GM23338 (cell line): ENCODE measurements at regions not wholly inside any gene's neighbourhood (a gene's known extent, or its start where the extent isn't known, plus 50 kb on each side); places are given as distances from the start of the nearest gene placed in this dataset.

Experiments
- CTCF ChIP-seq, 2 experiments: fragments of 200-600 bp in 1 of 2; sonication (generic) in 1 of 2; conservative IDR thresholded peaks; 2 replicates each; pipeline versions ENCODE4 v1.5.1 to v1.6.1; 2016 to 2017; ENCODE audit warnings: antibody characterized with exemption in 2 of 2, low read depth in 2 of 2, mild to moderate bottlenecking in 2 of 2, moderate library complexity in 1 of 2
- POLR2AphosphoS5 ChIP-seq: IDR thresholded peaks from 2 replicates; pipeline ENCODE4 v1.6.1; 2016; ENCODE audit warnings: antibody characterized with exemption, low read depth

GRCh38 chr13:50414640-50415039 is 399.4 kb downstream of the KCNRG start:
- no peak for TF ChIP-seq CTCF (conservative IDR thresholded peaks at IDR 0.05; ENCODE audit: low read depth in 2 of 2)
- no peak for TF ChIP-seq POLR2AphosphoS5
